Astrocyte of the cerebellum (primary cell): ENCODE measurements at regions not wholly inside any gene's neighbourhood (a gene's known extent, or its start where the extent isn't known, plus 50 kb on each side); places are given as distances from the start of the nearest gene placed in this dataset.

Experiments
- DNase-seq: peaks from one replicate; pipeline ENCODE4 v3.0.0-alpha.2; 2011; ENCODE audit warnings: low read depth
- H3K4me3 ChIP-seq: 2 replicates; pipeline ENCODE4 v1.5.1; 2011; ENCODE audit warnings: mild to moderate bottlenecking, low read depth, low read length, moderate library complexity
- in situ Hi-C: cut with HindIII; loops from 2 replicates; pipeline ENCODE4 v1.10.0; 2017; ENCODE audit warnings: low sequenced_read_pairs
- TF ChIP-seq, protein P1 (sequence below): IDR thresholded peaks from 2 replicates; pipeline ENCODE4 v1.5.1; 2012; ENCODE audit warnings: low read length, low read depth, moderate library complexity, mild to moderate bottlenecking; ENCODE audit errors: missing control alignments

DNA sequence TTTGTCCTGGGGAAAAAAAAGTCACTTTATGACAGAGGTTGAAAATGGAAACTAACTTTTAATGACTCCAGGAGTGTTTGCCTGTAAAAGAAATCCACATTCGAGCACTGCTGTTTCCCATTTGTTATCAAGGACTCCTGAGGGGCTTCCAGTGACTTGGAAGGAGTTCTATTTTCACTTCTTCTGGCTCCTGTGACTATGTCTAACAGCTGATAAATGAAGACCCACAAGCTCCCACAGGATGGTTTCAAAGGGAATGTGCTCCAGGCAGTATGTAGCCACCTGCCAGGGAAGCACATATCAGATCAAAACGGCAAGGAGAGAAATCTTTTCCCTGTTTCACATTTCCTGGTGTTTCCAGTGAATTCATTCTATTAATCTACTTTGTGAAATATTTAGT is 159.8 kb upstream of the FAM241A start:
- TF ChIP-seq, protein P1, sequence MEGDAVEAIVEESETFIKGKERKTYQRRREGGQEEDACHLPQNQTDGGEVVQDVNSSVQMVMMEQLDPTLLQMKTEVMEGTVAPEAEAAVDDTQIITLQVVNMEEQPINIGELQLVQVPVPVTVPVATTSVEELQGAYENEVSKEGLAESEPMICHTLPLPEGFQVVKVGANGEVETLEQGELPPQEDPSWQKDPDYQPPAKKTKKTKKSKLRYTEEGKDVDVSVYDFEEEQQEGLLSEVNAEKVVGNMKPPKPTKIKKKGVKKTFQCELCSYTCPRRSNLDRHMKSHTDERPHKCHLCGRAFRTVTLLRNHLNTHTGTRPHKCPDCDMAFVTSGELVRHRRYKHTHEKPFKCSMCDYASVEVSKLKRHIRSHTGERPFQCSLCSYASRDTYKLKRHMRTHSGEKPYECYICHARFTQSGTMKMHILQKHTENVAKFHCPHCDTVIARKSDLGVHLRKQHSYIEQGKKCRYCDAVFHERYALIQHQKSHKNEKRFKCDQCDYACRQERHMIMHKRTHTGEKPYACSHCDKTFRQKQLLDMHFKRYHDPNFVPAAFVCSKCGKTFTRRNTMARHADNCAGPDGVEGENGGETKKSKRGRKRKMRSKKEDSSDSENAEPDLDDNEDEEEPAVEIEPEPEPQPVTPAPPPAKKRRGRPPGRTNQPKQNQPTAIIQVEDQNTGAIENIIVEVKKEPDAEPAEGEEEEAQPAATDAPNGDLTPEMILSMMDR: no peak
- DNase-seq: no peak
- in situ Hi-C loops: no loop called here
- H3K4me3 ChIP-seq: no peak overlapping the region

DNA sequence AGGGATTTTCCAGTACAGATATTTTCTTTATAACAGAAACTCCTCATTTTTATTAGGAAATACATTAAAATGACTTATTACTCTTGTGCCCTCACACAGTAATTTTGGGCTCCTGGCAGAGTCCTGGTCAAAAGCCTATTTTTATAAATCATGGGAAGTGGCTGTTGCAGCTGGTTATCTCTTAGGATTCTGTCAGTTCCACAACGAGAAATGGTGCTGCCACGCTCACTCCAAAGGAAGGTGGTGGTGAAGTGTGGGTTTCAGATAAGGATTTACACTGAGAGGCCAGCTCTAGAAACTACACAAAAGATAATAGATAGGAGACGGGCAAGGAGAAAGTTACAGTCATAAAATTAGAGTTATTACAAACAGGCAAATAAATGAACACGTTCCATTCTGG is 159.2 kb upstream of the FAM241A start:
- TF ChIP-seq, protein P1: no peak
- in situ Hi-C loops: no loop called here
- DNase-seq: no peak
- H3K4me3 ChIP-seq: no peak overlapping the region

GRCh38 chr4:111988514-111988913 is 156.7 kb upstream of the FAM241A start:
- no peak overlapping the region for H3K4me3 ChIP-seq
- in situ Hi-C loops: no loop called here
- DNase-seq: no peak
- TF ChIP-seq, protein P1: no peak

DNA sequence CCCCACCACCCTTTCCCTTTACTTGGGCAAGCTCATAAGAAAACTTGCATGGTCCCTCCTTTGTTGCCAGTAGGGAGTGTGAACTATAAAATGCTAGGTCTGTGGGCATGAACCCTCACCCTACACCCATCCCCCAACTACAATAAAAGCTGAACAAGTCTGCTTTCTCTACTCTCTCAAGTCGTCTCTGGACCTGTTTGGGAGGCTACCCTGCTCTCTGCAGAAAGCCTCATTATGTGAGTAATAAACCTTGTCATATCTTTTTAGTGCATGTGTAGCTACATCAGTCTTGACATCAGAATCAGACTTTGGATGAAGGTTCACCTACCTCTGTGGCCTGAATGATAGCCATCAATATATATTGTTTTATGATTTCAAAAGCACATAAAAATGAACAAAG is 155.4 kb upstream of the FAM241A start:
- in situ Hi-C loops: no loop called here
- no peak for DNase-seq
- TF ChIP-seq, protein P1: no peak
- H3K4me3 ChIP-seq: no peak overlapping the region

- TF ChIP-seq, protein P1: no peak
- H3K4me3 ChIP-seq: no peak overlapping the region
- in situ Hi-C loops: no loop called here
- no peak for DNase-seq
Observed at GRCh38 chr4:111991163-111991562, 154.1 kb upstream of the FAM241A start.

DNA sequence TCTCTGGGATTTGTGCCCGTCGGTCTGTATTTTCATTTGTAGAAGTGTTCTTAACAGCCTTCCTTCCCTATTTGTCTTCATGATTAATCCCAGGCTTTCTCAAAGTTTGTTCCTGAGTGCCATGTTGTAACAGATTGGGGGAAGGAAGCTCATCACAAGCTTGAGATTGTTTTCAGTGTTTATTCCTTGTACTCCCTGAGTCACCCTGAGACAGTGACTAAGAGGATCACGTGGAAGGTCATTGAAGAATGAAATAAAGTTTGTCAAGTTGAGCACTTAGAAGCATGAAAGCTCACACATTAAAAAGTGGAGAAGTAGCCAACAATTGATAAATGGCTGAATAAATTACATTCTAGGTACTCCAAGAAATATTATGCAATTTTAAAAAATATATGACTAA is 153.5 kb upstream of the FAM241A start:
- DNase-seq: no peak
- in situ Hi-C loops: no loop called here
- TF ChIP-seq, protein P1: no peak
- no peak overlapping the region for H3K4me3 ChIP-seq
